GM12891 (cell line): ENCODE measurements at regions not wholly inside any gene's neighbourhood (a gene's known extent, or its start where the extent isn't known, plus 50 kb on each side); places are given as distances from the start of the nearest gene placed in this dataset.

Source experiments
- PAX5 ChIP-seq: IDR thresholded peaks from 2 replicates; pipeline ENCODE4 v1.6.1; 2011; ENCODE audit warnings: low read length, moderate library complexity, mild to moderate bottlenecking; ENCODE audit not compliant: insufficient read depth, severe bottlenecking
- POLR2A ChIP-seq: IDR thresholded peaks from 2 replicates; pipeline ENCODE4 v1.6.1; 2011; ENCODE audit warnings: low read depth, low read length, control low read depth
- POLR2AphosphoS5 ChIP-seq: IDR thresholded peaks from 2 replicates; pipeline ENCODE4 v1.6.1; 2011; ENCODE audit warnings: low read depth, low read length, control low read depth
- POU2F2 ChIP-seq: IDR thresholded peaks from 2 replicates; pipeline ENCODE4 v1.6.1; 2011; ENCODE audit warnings: low read depth, mild to moderate bottlenecking, control low read depth, low read length, moderate library complexity
- SPI1 ChIP-seq: IDR thresholded peaks from 2 replicates; pipeline ENCODE4 v1.6.1; 2011; ENCODE audit warnings: low read depth, low read length, control low read depth
- TAF1 ChIP-seq: IDR thresholded peaks from 2 replicates; pipeline ENCODE4 v1.6.1; 2011; ENCODE audit warnings: low read depth, low read length, control low read depth

GRCh38 chr10:133010095-133010842 is 67.9 kb upstream of the CFAP46 start:
- TF ChIP-seq POLR2A (no peak), TAF1 (no peak), PAX5 (no peak), POLR2AphosphoS5 (no peak), POU2F2 (no peak), SPI1 (no peak)
